ENCODE measurements at regions not wholly inside any gene's neighbourhood (a gene's known extent, or its start where the extent isn't known, plus 50 kb on each side); places are given as distances from the start of the nearest gene placed in this dataset.
"Not testable (repeated sequence)": the region's sequence is repeated elsewhere in the genome, so short reads cannot be mapped to it uniquely, and the experiment has no call there.

- ChIA-PET CTCF (no interaction called here), POLR2A (no interaction called here)
- no peak overlapping the region for H3K27ac Mint-ChIP-seq
- Histone ChIP-seq H3K27ac (ENCODE audit: low read depth, low read length) (no peak overlapping the region), H3K4me1 (ENCODE audit: control insufficient read depth in 2 of 2, insufficient read depth in 2 of 2, low read length in 2 of 2) (no peaks in the 10 kb centered on the region), H3K27me3 (ENCODE audit: control insufficient read depth in 2 of 2, insufficient read depth in 2 of 2, low read length in 2 of 2) (no peaks in the 10 kb centered on the region), H3K36me3 (ENCODE audit: control insufficient read depth in 2 of 3, insufficient read depth in 3 of 3, low read length in 3 of 3) (no peaks in the 10 kb centered on the region), H3K4me3 (ENCODE audit: low read length) (no peak overlapping the region), H3K9me3 (ENCODE audit: control insufficient read depth in 2 of 3, low read length in 3 of 3) (no peaks in the 10 kb centered on the region)
- peaks cover 0 to 5% (median 0%) of the 10 kb centered on the region in 11 donors for H3K9me3 Mint-ChIP-seq
- peaks cover 0 to 3% (median 0%) of the 10 kb centered on the region in 7 donors for H3K4me1 Mint-ChIP-seq
- no peaks in the 10 kb centered on the region for H3K36me3 Mint-ChIP-seq
- intact Hi-C loops (cut with micrococcal nuclease): no loop called here
- ATAC-seq (no peak), DNase-seq (no peak)
- H3K27me3 Mint-ChIP-seq: peaks cover 0 to 55% (median 30%) of the 10 kb centered on the region in 5 donors
- H3K4me3 Mint-ChIP-seq: no peak overlapping the region
These were observed 74.4 kb upstream of the TWIST2 start for GRCh38 chr2:238773472-238773871.

- Mint-ChIP-seq H3K9me3 (peaks cover 0 to 5% (median 0%) of the 10 kb centered on the region in 11 donors), H3K4me1 (peaks cover 0 to 3% (median 0%) of the 10 kb centered on the region in 7 donors), H3K27me3 (peaks cover 0 to 55% (median 30%) of the 10 kb centered on the region in 5 donors), H3K4me3 (no peak overlapping the region), H3K27ac (peak overlapping the region in 1 of 9 donors; percentile 46), H3K36me3 (no peaks in the 10 kb centered on the region)
- Histone ChIP-seq H3K9me3 (ENCODE audit: control insufficient read depth in 2 of 3, low read length in 3 of 3) (no peaks in the 10 kb centered on the region), H3K27me3 (ENCODE audit: control insufficient read depth in 2 of 2, insufficient read depth in 2 of 2, low read length in 2 of 2) (no peaks in the 10 kb centered on the region), H3K4me3 (ENCODE audit: low read length) (no peak overlapping the region), H3K4me1 (ENCODE audit: control insufficient read depth in 2 of 2, insufficient read depth in 2 of 2, low read length in 2 of 2) (no peaks in the 10 kb centered on the region), H3K27ac (ENCODE audit: low read depth, low read length) (no peak overlapping the region), H3K36me3 (ENCODE audit: control insufficient read depth in 2 of 3, insufficient read depth in 3 of 3, low read length in 3 of 3) (no peaks in the 10 kb centered on the region)
- ATAC-seq (no peak), DNase-seq (no peak)
- CTCF ChIA-PET: no interaction called here
- intact Hi-C loops (cut with micrococcal nuclease): no loop called here
- POLR2A ChIA-PET: no interaction called here
These were observed 73.8 kb upstream of the TWIST2 start for GRCh38 chr2:238774071-238774470.

GRCh38 chr2:238774980-238775509 is 72.8 kb upstream of the TWIST2 start:
- ChIA-PET POLR2A (no interaction called here), CTCF (no interaction called here)
- Mint-ChIP-seq H3K27ac (peak overlapping the region in 1 of 9 donors; percentile 14), H3K27me3 (peaks cover 0 to 47% (median 24%) of the 10 kb centered on the region in 5 donors), H3K36me3 (no peaks in the 10 kb centered on the region), H3K9me3 (peaks cover 0 to 5% (median 0%) of the 10 kb centered on the region in 11 donors), H3K4me1 (peaks cover 0 to 3% (median 0%) of the 10 kb centered on the region in 7 donors), H3K4me3 (no peak overlapping the region)
- H3K4me1 ChIP-seq (ENCODE audit: control insufficient read depth in 2 of 2, insufficient read depth in 2 of 2, low read length in 2 of 2): no peaks in the 10 kb centered on the region
- H3K9me3 ChIP-seq (ENCODE audit: control insufficient read depth in 2 of 3, low read length in 3 of 3): no peaks in the 10 kb centered on the region
- ATAC-seq: no peak
- no peak for DNase-seq
- H3K27me3 ChIP-seq (ENCODE audit: control insufficient read depth in 2 of 2, insufficient read depth in 2 of 2, low read length in 2 of 2): no peaks in the 10 kb centered on the region
- H3K4me3 ChIP-seq (ENCODE audit: low read length): no peak overlapping the region
- intact Hi-C loops (cut with micrococcal nuclease): no loop called here
- H3K36me3 ChIP-seq (ENCODE audit: control insufficient read depth in 2 of 3, insufficient read depth in 3 of 3, low read length in 3 of 3): no peaks in the 10 kb centered on the region
- no peak overlapping the region for H3K27ac ChIP-seq (ENCODE audit: low read depth, low read length)

GRCh38 chr2:238775591-238775990 is 72.3 kb upstream of the TWIST2 start:
- Mint-ChIP-seq H3K9me3 (peaks cover 0 to 5% (median 0%) of the 10 kb centered on the region in 11 donors), H3K4me1 (peaks cover 0 to 3% (median 0%) of the 10 kb centered on the region in 7 donors), H3K4me3 (no peak overlapping the region), H3K27me3 (peaks cover 0 to 41% (median 19%) of the 10 kb centered on the region in 5 donors), H3K27ac (peak overlapping the region in 1 of 9 donors; percentile 84), H3K36me3 (no peaks in the 10 kb centered on the region)
- ChIA-PET CTCF (no interaction called here), POLR2A (no interaction called here)
- Histone ChIP-seq H3K27me3 (ENCODE audit: control insufficient read depth in 2 of 2, insufficient read depth in 2 of 2, low read length in 2 of 2) (no peaks in the 10 kb centered on the region), H3K36me3 (ENCODE audit: control insufficient read depth in 2 of 3, insufficient read depth in 3 of 3, low read length in 3 of 3) (no peaks in the 10 kb centered on the region), H3K9me3 (ENCODE audit: control insufficient read depth in 2 of 3, low read length in 3 of 3) (no peaks in the 10 kb centered on the region), H3K4me3 (ENCODE audit: low read length) (no peak overlapping the region), H3K4me1 (ENCODE audit: control insufficient read depth in 2 of 2, insufficient read depth in 2 of 2, low read length in 2 of 2) (no peaks in the 10 kb centered on the region), H3K27ac (ENCODE audit: low read depth, low read length) (no peak overlapping the region)
- intact Hi-C loops (cut with micrococcal nuclease): no loop called here
- ATAC-seq: no peak
- no peak for DNase-seq

- Histone ChIP-seq H3K4me1 (ENCODE audit: control insufficient read depth in 2 of 2, insufficient read depth in 2 of 2, low read length in 2 of 2) (no peaks in the 10 kb centered on the region), H3K4me3 (ENCODE audit: low read length) (no peak overlapping the region), H3K27me3 (ENCODE audit: control insufficient read depth in 2 of 2, insufficient read depth in 2 of 2, low read length in 2 of 2) (no peaks in the 10 kb centered on the region), H3K27ac (ENCODE audit: low read depth, low read length) (no peak overlapping the region), H3K36me3 (ENCODE audit: control insufficient read depth in 2 of 3, insufficient read depth in 3 of 3, low read length in 3 of 3) (no peaks in the 10 kb centered on the region), H3K9me3 (ENCODE audit: control insufficient read depth in 2 of 3, low read length in 3 of 3) (no peaks in the 10 kb centered on the region)
- no peaks in the 10 kb centered on the region for H3K36me3 Mint-ChIP-seq
- DNase-seq (no peak), ATAC-seq (no peak)
- POLR2A ChIA-PET: no interaction called here
- CTCF ChIA-PET: no interaction called here
- no peak overlapping the region for H3K4me3 Mint-ChIP-seq
- H3K9me3 Mint-ChIP-seq: peaks cover 0 to 5% (median 0%) of the 10 kb centered on the region in 11 donors
- peaks cover 0 to 3% (median 0%) of the 10 kb centered on the region in 7 donors for H3K4me1 Mint-ChIP-seq
- peak overlapping the region in 1 of 9 donors; percentile 84 for H3K27ac Mint-ChIP-seq
- intact Hi-C loops (cut with micrococcal nuclease): no loop called here
- peaks cover 0 to 39% (median 18%) of the 10 kb centered on the region in 5 donors for H3K27me3 Mint-ChIP-seq
These were observed 71.7 kb upstream of the TWIST2 start for GRCh38 chr2:238776003-238776760.

- intact Hi-C loops (cut with micrococcal nuclease); H3K36me3 Mint-ChIP-seq; H3K9me3 Mint-ChIP-seq; H3K4me3 ChIP-seq (ENCODE audit: low read length); H3K4me1 ChIP-seq (ENCODE audit: control insufficient read depth in 2 of 2, insufficient read depth in 2 of 2, low read length in 2 of 2); H3K27ac Mint-ChIP-seq; H3K27ac ChIP-seq (ENCODE audit: low read depth, low read length); H3K9me3 ChIP-seq (ENCODE audit: control insufficient read depth in 2 of 3, low read length in 3 of 3); H3K4me3 Mint-ChIP-seq; H3K36me3 ChIP-seq (ENCODE audit: control insufficient read depth in 2 of 3, insufficient read depth in 3 of 3, low read length in 3 of 3); DNase-seq; POLR2A ChIA-PET; ATAC-seq; H3K27me3 ChIP-seq (ENCODE audit: control insufficient read depth in 2 of 2, insufficient read depth in 2 of 2, low read length in 2 of 2); CTCF ChIA-PET; H3K4me1 Mint-ChIP-seq: not testable (repeated sequence)
- H3K27me3 Mint-ChIP-seq: peaks cover 0 to 34% (median 14%) of the 10 kb centered on the region in 5 donors
These were observed 71.2 kb upstream of the TWIST2 start for GRCh38 chr2:238776761-238777046.
